Esophagus squamous epithelium (tissue), 4 donors: ENCODE measurements at regions not wholly inside any gene's neighbourhood (a gene's known extent, or its start where the extent isn't known, plus 50 kb on each side); places are given as distances from the start of the nearest gene placed in this dataset.

ENCODE experiments used
- POLR2A ChIP-seq, 4 donors: fragments of 450-650 bp; IDR thresholded peaks; one replicate each; pipeline ENCODE4 v1.6.1; 2017; ENCODE audit warnings: antibody characterized with exemption in 4 of 4, mild to moderate bottlenecking in 4 of 4, moderate library complexity in 3 of 4
- TF ChIP-seq, protein P1 (sequence below), 6 experiments: fragments of 450-650 bp in 4 of 6; fragments of 200-600 bp in 2 of 6; sonication (generic) in 2 of 6; IDR thresholded peaks; one replicate each; pipeline ENCODE4 v1.5.1; 2016 to 2019; ENCODE audit warnings: antibody characterized with exemption in 6 of 6, mild to moderate bottlenecking in 4 of 6, moderate library complexity in 4 of 6

DNA sequence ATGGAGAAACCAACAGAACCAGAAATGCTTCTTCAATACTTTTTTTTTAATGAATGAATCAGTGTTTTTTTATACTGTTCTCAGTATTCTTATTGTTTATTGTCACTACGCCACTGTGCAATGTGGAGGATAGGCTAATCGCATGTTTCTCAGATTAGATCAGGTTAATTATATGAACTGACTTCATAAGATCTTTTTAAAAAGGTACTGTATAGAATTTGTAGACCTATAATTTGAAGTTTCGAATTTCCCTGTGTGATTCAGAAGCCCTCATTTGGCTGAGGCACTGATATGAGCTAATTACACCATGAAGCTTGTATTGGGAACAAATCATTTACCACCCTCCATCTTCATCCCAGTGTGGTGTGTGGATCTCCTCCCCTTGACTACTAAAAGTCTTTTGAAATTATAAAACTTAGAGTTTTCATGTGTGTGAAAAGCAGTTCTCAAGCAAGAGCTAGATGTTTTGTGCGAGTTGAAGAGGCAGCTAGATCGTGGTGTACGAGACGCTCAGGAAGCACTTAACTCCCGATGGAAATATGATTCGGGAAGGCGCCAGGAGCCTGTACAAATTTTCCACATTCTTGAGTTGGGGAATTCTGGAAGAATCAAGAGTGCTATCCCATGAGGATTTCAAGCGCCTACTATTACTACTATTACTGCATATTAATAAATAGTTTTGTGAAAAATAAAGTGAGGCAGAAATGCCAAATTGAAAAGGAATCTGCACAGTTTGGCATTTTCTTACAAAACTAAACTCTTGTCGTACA, 52.1 kb upstream of the KCNE2 start:
- TF ChIP-seq, protein P1, sequence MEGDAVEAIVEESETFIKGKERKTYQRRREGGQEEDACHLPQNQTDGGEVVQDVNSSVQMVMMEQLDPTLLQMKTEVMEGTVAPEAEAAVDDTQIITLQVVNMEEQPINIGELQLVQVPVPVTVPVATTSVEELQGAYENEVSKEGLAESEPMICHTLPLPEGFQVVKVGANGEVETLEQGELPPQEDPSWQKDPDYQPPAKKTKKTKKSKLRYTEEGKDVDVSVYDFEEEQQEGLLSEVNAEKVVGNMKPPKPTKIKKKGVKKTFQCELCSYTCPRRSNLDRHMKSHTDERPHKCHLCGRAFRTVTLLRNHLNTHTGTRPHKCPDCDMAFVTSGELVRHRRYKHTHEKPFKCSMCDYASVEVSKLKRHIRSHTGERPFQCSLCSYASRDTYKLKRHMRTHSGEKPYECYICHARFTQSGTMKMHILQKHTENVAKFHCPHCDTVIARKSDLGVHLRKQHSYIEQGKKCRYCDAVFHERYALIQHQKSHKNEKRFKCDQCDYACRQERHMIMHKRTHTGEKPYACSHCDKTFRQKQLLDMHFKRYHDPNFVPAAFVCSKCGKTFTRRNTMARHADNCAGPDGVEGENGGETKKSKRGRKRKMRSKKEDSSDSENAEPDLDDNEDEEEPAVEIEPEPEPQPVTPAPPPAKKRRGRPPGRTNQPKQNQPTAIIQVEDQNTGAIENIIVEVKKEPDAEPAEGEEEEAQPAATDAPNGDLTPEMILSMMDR (IDR thresholded peaks at IDR 0.05) = no peak
- no peak for TF ChIP-seq POLR2A (IDR thresholded peaks at IDR 0.05)
